Caco-2 (cell line): ENCODE measurements at regions not wholly inside any gene's neighbourhood (a gene's known extent, or its start where the extent isn't known, plus 50 kb on each side); places are given as distances from the start of the nearest gene placed in this dataset.

Experiments used
- BruUV-seq: library from RNA; stranded (reverse); fragments of 400-500 nt; replicated peaks from 2 replicates; lab custom pipeline; 2021; lab: Mats Ljungman, UMichigan
- CTCF ChIA-PET: fragments of 300-600 bp; sonication (Branson Sonifier 250); formaldehyde crosslinking; loops from one replicate; lab custom pipeline; 2022; ENCODE audit warnings: antibody characterized with exemption; lab: Charles Lee
- POLR2A ChIA-PET: fragments of 300-600 bp; sonication (Branson Sonifier 250); formaldehyde crosslinking; loops from one replicate; lab custom pipeline; 2022; ENCODE audit warnings: antibody characterized with exemption; lab: Charles Lee
- DNase-seq, 2 experiments: peaks; one replicate each; pipeline versions ENCODE4 v3.0.0 to v3.0.0-alpha.2; 2020 to 2022
- H3K27me3 ChIP-seq: replicated peaks from 2 replicates; pipeline ENCODE4 v1.6.0; 2011; ENCODE audit warnings: low read length; ENCODE audit not compliant: control insufficient read depth, insufficient read depth
- H3K36me3 ChIP-seq: 2 replicates; pipeline ENCODE4 v1.5.1; 2011; ENCODE audit warnings: low read length; ENCODE audit not compliant: control insufficient read depth, insufficient read depth
- H3K4me1 ChIP-seq: fragments of 250-450 bp; sonication (Bioruptor Pico); 2 replicates; pipeline ENCODE4 v1.5.1; 2020; ENCODE audit warnings: mild to moderate bottlenecking
- H3K4me3 ChIP-seq: 2 replicates; pipeline ENCODE4 v1.5.1; 2011; ENCODE audit warnings: low read depth, mild to moderate bottlenecking, control low read depth, low read length
- H3K9me3 ChIP-seq: fragments of 250-450 bp; sonication (Bioruptor Pico); 2 replicates; pipeline ENCODE4 v1.5.1; 2020; ENCODE audit warnings: mild to moderate bottlenecking, moderate library complexity
- H3K27ac Mint-ChIP-seq: one replicate; pipeline ENCODE4 v1.8.0; 2022; ENCODE audit warnings: mixed read lengths; ENCODE audit not compliant: unreplicated experiment
- H3K27me3 Mint-ChIP-seq: one replicate; pipeline ENCODE4 v1.8.0; 2022; ENCODE audit warnings: mixed read lengths; ENCODE audit not compliant: insufficient read depth, unreplicated experiment
- H3K36me3 Mint-ChIP-seq: one replicate; pipeline ENCODE4 v1.8.0; 2022; ENCODE audit warnings: mild to moderate bottlenecking, mixed read lengths; ENCODE audit not compliant: insufficient read depth, unreplicated experiment
- H3K4me1 Mint-ChIP-seq: one replicate; pipeline ENCODE4 v1.8.0; 2022; ENCODE audit warnings: low read depth, mixed read lengths; ENCODE audit not compliant: unreplicated experiment
- H3K4me3 Mint-ChIP-seq: one replicate; pipeline ENCODE4 v1.8.0; 2022; ENCODE audit warnings: mild to moderate bottlenecking, moderate library complexity, mixed read lengths; ENCODE audit not compliant: unreplicated experiment
- H3K9me3 Mint-ChIP-seq: one replicate; pipeline ENCODE4 v1.8.0; 2022; ENCODE audit warnings: mixed read lengths; ENCODE audit not compliant: unreplicated experiment
- intact Hi-C: fragments of 100-400 bp; cut with micrococcal nuclease; formaldehyde crosslinking; loops from one replicate; pipeline ENCODE4 v1.10.0; 2022; ENCODE audit not compliant: unreplicated experiment
- TF ChIP-seq, protein P1 (sequence below), 2 experiments: fragments of 200-600 bp in 1 of 2; IDR thresholded peaks; 1 replicate in 1 of 2; 2 replicates in 1 of 2; pipeline versions ENCODE4 v1.5.1 to v1.8.0; 2011 to 2022; ENCODE audit warnings: antibody characterized with exemption in 1 of 2, control low read depth in 1 of 2, inconsistent platforms in 1 of 2, low read depth in 1 of 2, low read length in 1 of 2, mild to moderate bottlenecking in 1 of 2, moderate library complexity in 1 of 2; ENCODE audit not compliant: insufficient read depth in 1 of 2, severe bottlenecking in 1 of 2, unreplicated experiment in 1 of 2

DNA sequence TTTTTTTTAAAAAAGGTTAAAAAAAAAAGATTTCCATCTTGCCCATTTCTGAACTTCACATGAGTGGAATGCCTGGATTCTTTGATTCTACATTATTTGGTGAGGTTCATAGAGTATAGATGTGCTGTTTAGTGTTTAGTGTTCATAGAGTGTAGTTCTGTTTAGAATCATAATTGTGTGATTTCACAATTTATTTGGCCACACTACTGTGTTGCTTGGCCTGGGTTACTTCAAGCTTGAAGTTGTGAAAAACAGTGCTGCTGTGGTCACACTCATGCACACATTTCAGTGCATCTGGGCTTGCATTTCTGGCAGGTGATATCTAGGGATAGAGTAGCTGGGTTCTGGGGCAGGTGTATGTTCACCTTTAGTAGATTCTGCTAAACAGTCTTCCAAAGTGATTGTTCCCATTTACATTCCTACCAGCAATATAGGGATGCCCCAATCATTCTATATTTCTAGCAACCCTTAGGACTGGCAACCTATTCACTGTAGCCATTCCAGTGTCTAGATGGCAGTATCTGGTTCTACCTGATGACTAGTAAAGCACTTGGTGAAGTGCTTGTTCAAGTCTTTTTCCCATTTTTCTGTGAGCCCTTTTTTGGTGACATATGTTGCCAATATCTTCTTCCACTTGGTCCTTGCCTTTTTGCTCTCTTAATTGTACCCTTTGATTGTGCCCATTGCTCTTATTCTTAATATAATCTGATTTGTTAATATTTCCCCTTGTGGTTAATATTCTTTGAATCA lies 50.6 kb upstream of the RBFOX3 start:
- TF ChIP-seq, protein P1, sequence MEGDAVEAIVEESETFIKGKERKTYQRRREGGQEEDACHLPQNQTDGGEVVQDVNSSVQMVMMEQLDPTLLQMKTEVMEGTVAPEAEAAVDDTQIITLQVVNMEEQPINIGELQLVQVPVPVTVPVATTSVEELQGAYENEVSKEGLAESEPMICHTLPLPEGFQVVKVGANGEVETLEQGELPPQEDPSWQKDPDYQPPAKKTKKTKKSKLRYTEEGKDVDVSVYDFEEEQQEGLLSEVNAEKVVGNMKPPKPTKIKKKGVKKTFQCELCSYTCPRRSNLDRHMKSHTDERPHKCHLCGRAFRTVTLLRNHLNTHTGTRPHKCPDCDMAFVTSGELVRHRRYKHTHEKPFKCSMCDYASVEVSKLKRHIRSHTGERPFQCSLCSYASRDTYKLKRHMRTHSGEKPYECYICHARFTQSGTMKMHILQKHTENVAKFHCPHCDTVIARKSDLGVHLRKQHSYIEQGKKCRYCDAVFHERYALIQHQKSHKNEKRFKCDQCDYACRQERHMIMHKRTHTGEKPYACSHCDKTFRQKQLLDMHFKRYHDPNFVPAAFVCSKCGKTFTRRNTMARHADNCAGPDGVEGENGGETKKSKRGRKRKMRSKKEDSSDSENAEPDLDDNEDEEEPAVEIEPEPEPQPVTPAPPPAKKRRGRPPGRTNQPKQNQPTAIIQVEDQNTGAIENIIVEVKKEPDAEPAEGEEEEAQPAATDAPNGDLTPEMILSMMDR (IDR thresholded peaks at IDR 0.05; ENCODE audit: insufficient read depth in 1 of 2, low read depth in 1 of 2, low read length in 1 of 2, severe bottlenecking in 1 of 2, unreplicated experiment in 1 of 2): no peak
- intact Hi-C loops: no loop called here
- Mint-ChIP-seq H3K9me3 (peaks cover 15% of the 10 kb centered on the region), H3K36me3 (peaks cover 7% of the 10 kb centered on the region), H3K4me3 (no peak overlapping the region), H3K4me1 (peaks cover 21% of the 10 kb centered on the region), H3K27ac (no peak overlapping the region), H3K27me3 (peaks cover 7% of the 10 kb centered on the region)
- DNase-seq: no peak
- no peaks in the 10 kb centered on the region for H3K36me3 ChIP-seq
- CTCF ChIA-PET: no interaction called here
- POLR2A ChIA-PET: no interaction called here
- no peaks in the 10 kb centered on the region for H3K9me3 ChIP-seq
- no peak overlapping the region for H3K4me3 ChIP-seq
- H3K27me3 ChIP-seq: no peaks in the 10 kb centered on the region
- H3K4me1 ChIP-seq: peaks cover 6% of the 10 kb centered on the region
- BruUV-seq: no TSS peak
